OCI-LY3 (cell line): ENCODE measurements at regions not wholly inside any gene's neighbourhood (a gene's known extent, or its start where the extent isn't known, plus 50 kb on each side); places are given as distances from the start of the nearest gene placed in this dataset.

Experiments
- CTCF ChIP-seq: fragments of 200-600, 300-600 bp; sonication (generic); IDR thresholded peaks from 2 replicates; pipeline ENCODE4 v1.5.1; 2014; ENCODE audit warnings: antibody characterized with exemption, low read length, low read depth
- EZH2phosphoT487 ChIP-seq: fragments of 200-600 bp; shearing (Covaris generic); IDR thresholded peaks from 2 replicates; pipeline ENCODE4 v1.6.1; 2018; ENCODE audit warnings: antibody characterized with exemption, mixed run types, low read depth

- TF ChIP-seq CTCF (no peak), EZH2phosphoT487 (no peak)
Measured at GRCh38 chr6:134543128-134543527, 225.2 kb upstream of the SGK1 start.
